Erythroblast (primary cell): ENCODE measurements at regions not wholly inside any gene's neighbourhood (a gene's known extent, or its start where the extent isn't known, plus 50 kb on each side); places are given as distances from the start of the nearest gene placed in this dataset.

Source experiments
- GATA1 ChIP-seq: IDR thresholded peaks from 2 replicates; pipeline ENCODE4 v1.6.1; 2011; ENCODE audit warnings: low read depth, mild to moderate bottlenecking, control low read depth, low read length, moderate library complexity
- POLR2A ChIP-seq: IDR thresholded peaks from 2 replicates; pipeline ENCODE4 v1.6.1; 2011; ENCODE audit warnings: mild to moderate bottlenecking, low read length

GRCh38 chr20:59468831-59469230 is 135.5 kb upstream of the PHACTR3 start:
- TF ChIP-seq POLR2A (no peak), GATA1 (no peak)
